H1 (cell line): ENCODE measurements at regions not wholly inside any gene's neighbourhood (a gene's known extent, or its start where the extent isn't known, plus 50 kb on each side); places are given as distances from the start of the nearest gene placed in this dataset.

Source experiments
- JUN ChIP-seq: IDR thresholded peaks from 2 replicates; pipeline ENCODE4 v1.6.1; 2011; ENCODE audit warnings: low read depth, mild to moderate bottlenecking, improper control_type of control experiment, low read length
- NANOG ChIP-seq: IDR thresholded peaks from 2 replicates; pipeline ENCODE4 v1.6.1; 2011; ENCODE audit warnings: low read length, low read depth, mild to moderate bottlenecking, inconsistent platforms; ENCODE audit not compliant: insufficient read depth, poor library complexity, severe bottlenecking
- POLR2A ChIP-seq, 2 experiments: IDR thresholded peaks; 1 replicate in 1 of 2; 2 replicates in 1 of 2; pipeline ENCODE4 v1.6.1; 2011; ENCODE audit warnings: low read depth in 2 of 2, low read length in 2 of 2, mild to moderate bottlenecking in 2 of 2; ENCODE audit errors: control extremely low read depth in 1 of 2
- POLR2AphosphoS5 ChIP-seq: IDR thresholded peaks from 2 replicates; pipeline ENCODE4 v1.6.1; 2011; ENCODE audit warnings: low read depth, low read length
- RXRA ChIP-seq: IDR thresholded peaks from 2 replicates; pipeline ENCODE4 v1.6.1; 2011; ENCODE audit warnings: low read depth, mild to moderate bottlenecking, low read length, moderate library complexity; ENCODE audit not compliant: insufficient read depth

- TF ChIP-seq RXRA = no peak
- TF ChIP-seq NANOG = no peak
- no peak for TF ChIP-seq JUN
- TF ChIP-seq POLR2A (IDR thresholded peaks at IDR 0.05; ENCODE audit: control extremely low read depth in 1 of 2, low read depth in 2 of 2, low read length in 2 of 2) = no peak
- TF ChIP-seq POLR2AphosphoS5 = no peak
These were observed 475.4 kb upstream of the NR5A2 start for GRCh38 chr1:199551967-199552565.
